HG02970 (cell line): ENCODE measurements at regions not wholly inside any gene's neighbourhood (a gene's known extent, or its start where the extent isn't known, plus 50 kb on each side); places are given as distances from the start of the nearest gene placed in this dataset.

Experiments
- ATAC-seq: cut with Tn5 transposase; IDR thresholded peaks from one replicate; pipeline ENCODE4 v1.9.1; 2021; ENCODE audit warnings: mild to moderate bottlenecking, moderate library complexity, moderate number of reproducible peaks; ENCODE audit not compliant: unreplicated experiment, low FRiP score

GRCh38 chr6:156396068-156396771, 381.0 kb upstream of the ARID1B start:
- peak; percentile 49 for ATAC-seq

- no peak for ATAC-seq
Measured at GRCh38 chr6:156395276-156395675, 381.9 kb upstream of the ARID1B start.

- ATAC-seq, result no peak
Measured at GRCh38 chr6:156392648-156393047, 384.5 kb upstream of the ARID1B start.

GRCh38 chr6:156391977-156392376, 385.2 kb upstream of the ARID1B start:
- ATAC-seq, result no peak

GRCh38 chr6:156391061-156391672, 386.0 kb upstream of the ARID1B start:
- no peak for ATAC-seq

- ATAC-seq, result no peak
Measured at GRCh38 chr6:156390621-156391020, 386.6 kb upstream of the ARID1B start.

- no peak for ATAC-seq
Measured at GRCh38 chr6:156389296-156389695, 387.9 kb upstream of the ARID1B start.

- ATAC-seq, result no peak
Measured at GRCh38 chr6:156387472-156387871, 389.7 kb upstream of the ARID1B start.

GRCh38 chr6:156383059-156383458, 394.1 kb upstream of the ARID1B start:
- no peak for ATAC-seq

- ATAC-seq, result no peak
Measured at GRCh38 chr6:156379392-156380289, 397.5 kb upstream of the ARID1B start.

GRCh38 chr6:156378853-156379252, 398.3 kb upstream of the ARID1B start:
- ATAC-seq, result no peak

- no peak for ATAC-seq
Measured at GRCh38 chr6:156376091-156376490, 401.1 kb upstream of the ARID1B start.

- ATAC-seq, result no peak
Measured at GRCh38 chr6:156359912-156360311, 417.3 kb upstream of the ARID1B start.

GRCh38 chr6:156352861-156353260, 424.3 kb upstream of the ARID1B start:
- ATAC-seq, result no peak

- no peak for ATAC-seq
Measured at GRCh38 chr6:156351346-156351966, 425.7 kb upstream of the ARID1B start.

GRCh38 chr6:156350337-156350736, 426.8 kb upstream of the ARID1B start:
- no peak for ATAC-seq

GRCh38 chr6:156348849-156349248, 428.3 kb upstream of the ARID1B start:
- no peak for ATAC-seq

GRCh38 chr6:156348424-156348823, 428.8 kb upstream of the ARID1B start:
- no peak for ATAC-seq

GRCh38 chr6:156347656-156348055, 429.5 kb upstream of the ARID1B start:
- ATAC-seq, result no peak

GRCh38 chr6:156347246-156347645, 429.9 kb upstream of the ARID1B start:
- no peak for ATAC-seq

- no peak for ATAC-seq
Measured at GRCh38 chr6:156345700-156346099, 431.5 kb upstream of the ARID1B start.
